ENCODE measurements at regions not wholly inside any gene's neighbourhood (a gene's known extent, or its start where the extent isn't known, plus 50 kb on each side); places are given as distances from the start of the nearest gene placed in this dataset.

- DNase-seq (ENCODE audit: low read depth in 2 of 2) = no peak
These were observed 241.3 kb upstream of the ANO3 start for GRCh38 chr11:26090651-26091050.

- no peak for DNase-seq (ENCODE audit: low read depth in 2 of 2)
These were observed 238.7 kb upstream of the ANO3 start for GRCh38 chr11:26093206-26093605.

- no peak for DNase-seq (ENCODE audit: low read depth in 2 of 2)
These were observed 236.6 kb upstream of the ANO3 start for GRCh38 chr11:26095340-26095739.

GRCh38 chr11:26096451-26096850, 235.5 kb upstream of the ANO3 start:
- no peak for DNase-seq (ENCODE audit: low read depth in 2 of 2)

GRCh38 chr11:26102325-26102724, 229.6 kb upstream of the ANO3 start:
- no peak for DNase-seq (ENCODE audit: low read depth in 2 of 2)

- no peak for DNase-seq (ENCODE audit: low read depth in 2 of 2)
These were observed 226.0 kb upstream of the ANO3 start for GRCh38 chr11:26105762-26106423.

- no peak for DNase-seq (ENCODE audit: low read depth in 2 of 2)
These were observed 225.2 kb upstream of the ANO3 start for GRCh38 chr11:26106726-26107125.

GRCh38 chr11:26109658-26110368, 222.1 kb upstream of the ANO3 start:
- no peak for DNase-seq (ENCODE audit: low read depth in 2 of 2)

- no peak for DNase-seq (ENCODE audit: low read depth in 2 of 2)
These were observed 219.7 kb upstream of the ANO3 start for GRCh38 chr11:26112264-26112663.

GRCh38 chr11:26121466-26121865, 210.5 kb upstream of the ANO3 start:
- no peak for DNase-seq (ENCODE audit: low read depth in 2 of 2)

- no peak for DNase-seq (ENCODE audit: low read depth in 2 of 2)
These were observed 205.2 kb upstream of the ANO3 start for GRCh38 chr11:26126741-26127140.

- no peak for DNase-seq (ENCODE audit: low read depth in 2 of 2)
These were observed 204.6 kb upstream of the ANO3 start for GRCh38 chr11:26127336-26127735.

GRCh38 chr11:26131406-26131805, 200.5 kb upstream of the ANO3 start:
- no peak for DNase-seq (ENCODE audit: low read depth in 2 of 2)

GRCh38 chr11:26134053-26134452, 197.9 kb upstream of the ANO3 start:
- no peak for DNase-seq (ENCODE audit: low read depth in 2 of 2)

GRCh38 chr11:26134481-26135355, 197.2 kb upstream of the ANO3 start:
- no peak for DNase-seq (ENCODE audit: low read depth in 2 of 2)

- DNase-seq (ENCODE audit: low read depth in 2 of 2) = no peak
These were observed 194.3 kb upstream of the ANO3 start for GRCh38 chr11:26137651-26138050.

GRCh38 chr11:26142891-26143290, 189.0 kb upstream of the ANO3 start:
- DNase-seq (ENCODE audit: low read depth in 2 of 2) = no peak

GRCh38 chr11:26143566-26144290, 188.2 kb upstream of the ANO3 start:
- DNase-seq (ENCODE audit: low read depth in 2 of 2) = no peak

- DNase-seq (ENCODE audit: low read depth in 2 of 2) = no peak
These were observed 187.6 kb upstream of the ANO3 start for GRCh38 chr11:26144291-26144690.

GRCh38 chr11:26144911-26145310, 187.0 kb upstream of the ANO3 start:
- DNase-seq (ENCODE audit: low read depth in 2 of 2) = no peak

- no peak for DNase-seq (ENCODE audit: low read depth in 2 of 2)
These were observed 182.3 kb upstream of the ANO3 start for GRCh38 chr11:26149585-26149984.

GRCh38 chr11:26150031-26150430, 181.9 kb upstream of the ANO3 start:
- DNase-seq (ENCODE audit: low read depth in 2 of 2) = no peak
